ENCODE measurements at regions not wholly inside any gene's neighbourhood (a gene's known extent, or its start where the extent isn't known, plus 50 kb on each side); places are given as distances from the start of the nearest gene placed in this dataset.
"Not testable (repeated sequence)": the region's sequence is repeated elsewhere in the genome, so short reads cannot be mapped to it uniquely, and the experiment has no call there.

DNA sequence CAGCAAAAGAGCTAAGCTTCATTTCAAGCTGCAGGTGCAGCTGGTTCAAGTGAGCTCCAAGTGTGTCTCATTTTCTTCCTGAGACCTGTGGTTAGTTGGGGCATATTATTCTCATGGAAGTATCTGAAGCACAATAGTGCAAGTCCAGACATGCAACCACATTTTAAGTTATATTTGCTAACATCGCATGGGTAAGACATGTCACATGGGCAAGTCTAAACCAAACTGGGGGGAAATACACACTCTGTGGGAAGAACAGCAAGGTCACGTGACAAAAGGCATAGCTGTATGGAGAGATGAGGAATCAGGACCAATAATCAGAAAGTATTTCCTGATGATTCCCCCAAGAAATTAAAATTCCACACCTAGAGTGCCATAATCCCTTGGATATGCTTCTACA is 94.9 kb upstream of the NDP start:
- Histone ChIP-seq H3K4me2 (ENCODE audit: low read length) (no peak overlapping the region), H3K36me3 (ENCODE audit: insufficient read depth, low read length) (no peaks in the 10 kb centered on the region), H3K9me3 (replicated peaks; ENCODE audit: low read length) (no peaks in the 10 kb centered on the region), H3K27me3 (ENCODE audit: control insufficient read depth, insufficient read depth, low read length) (no peaks in the 10 kb centered on the region), H3K9ac (ENCODE audit: low read depth, low read length) (no peak overlapping the region), H3K4me3 (ENCODE audit: low read length) (no peak overlapping the region), H3K4me1 (ENCODE audit: control insufficient read depth, insufficient read depth, low read length) (peaks cover 12% of the 10 kb centered on the region)

DNA sequence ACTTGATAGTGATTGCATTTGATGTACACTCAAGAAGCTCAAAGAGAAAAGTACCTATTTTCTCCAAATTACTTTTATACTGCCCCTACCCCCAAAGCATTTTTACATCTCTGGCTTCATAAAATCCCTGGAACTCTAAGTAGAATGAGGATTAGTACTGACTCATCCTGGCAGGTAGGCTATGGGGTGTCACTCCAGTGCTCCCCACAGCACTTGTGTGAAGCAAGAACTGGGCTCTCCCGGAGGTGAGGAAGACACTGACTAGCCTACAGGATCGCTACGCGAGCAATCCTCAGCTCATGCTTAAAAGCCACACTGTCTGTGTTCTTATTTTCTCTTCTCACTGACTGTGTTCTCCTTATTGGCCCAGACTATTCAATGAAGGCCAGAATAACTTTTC is 90.4 kb upstream of the NDP start:
- Histone ChIP-seq H3K4me3 (ENCODE audit: low read length) (no peak overlapping the region), H3K9ac (ENCODE audit: low read depth, low read length) (no peak overlapping the region), H3K27me3 (ENCODE audit: control insufficient read depth, insufficient read depth, low read length) (no peaks in the 10 kb centered on the region), H3K9me3 (replicated peaks; ENCODE audit: low read length) (no peaks in the 10 kb centered on the region), H3K4me1 (ENCODE audit: control insufficient read depth, insufficient read depth, low read length) (no peaks in the 10 kb centered on the region), H3K36me3 (ENCODE audit: insufficient read depth, low read length) (no peaks in the 10 kb centered on the region), H3K4me2 (ENCODE audit: low read length) (no peak overlapping the region)

- Histone ChIP-seq H3K9ac (ENCODE audit: low read depth, low read length) (no peak overlapping the region), H3K27me3 (ENCODE audit: control insufficient read depth, insufficient read depth, low read length) (no peaks in the 10 kb centered on the region), H3K4me3 (ENCODE audit: low read length) (no peak overlapping the region), H3K9me3 (replicated peaks; ENCODE audit: low read length) (no peaks in the 10 kb centered on the region), H3K36me3 (ENCODE audit: insufficient read depth, low read length) (no peaks in the 10 kb centered on the region), H3K4me1 (ENCODE audit: control insufficient read depth, insufficient read depth, low read length) (no peaks in the 10 kb centered on the region), H3K4me2 (ENCODE audit: low read length) (no peak overlapping the region)
These were observed 89.7 kb upstream of the NDP start for GRCh38 chrX:44062840-44063239.

- H3K4me2 ChIP-seq (ENCODE audit: low read length) = no peak overlapping the region
- no peak overlapping the region for H3K9ac ChIP-seq (ENCODE audit: low read depth, low read length)
- H3K4me1 ChIP-seq (ENCODE audit: control insufficient read depth, insufficient read depth, low read length) = no peaks in the 10 kb centered on the region
- no peaks in the 10 kb centered on the region for H3K36me3 ChIP-seq (ENCODE audit: insufficient read depth, low read length)
- no peaks in the 10 kb centered on the region for H3K9me3 ChIP-seq (replicated peaks; ENCODE audit: low read length)
- no peak overlapping the region for H3K4me3 ChIP-seq (ENCODE audit: low read length)
- H3K27me3 ChIP-seq (ENCODE audit: control insufficient read depth, insufficient read depth, low read length) = no peaks in the 10 kb centered on the region
These were observed 88.9 kb upstream of the NDP start for GRCh38 chrX:44061968-44062614.

- H3K36me3 ChIP-seq (ENCODE audit: insufficient read depth, low read length) = no peaks in the 10 kb centered on the region
- peaks cover 5% of the 10 kb centered on the region for H3K27me3 ChIP-seq (ENCODE audit: control insufficient read depth, insufficient read depth, low read length)
- no peak overlapping the region for H3K9ac ChIP-seq (ENCODE audit: low read depth, low read length)
- H3K4me1 ChIP-seq (ENCODE audit: control insufficient read depth, insufficient read depth, low read length) = no peaks in the 10 kb centered on the region
- H3K9me3 ChIP-seq (replicated peaks; ENCODE audit: low read length) = no peaks in the 10 kb centered on the region
- no peak overlapping the region for H3K4me2 ChIP-seq (ENCODE audit: low read length)
- no peak overlapping the region for H3K4me3 ChIP-seq (ENCODE audit: low read length)
These were observed 87.0 kb upstream of the NDP start for GRCh38 chrX:44060221-44060620.

DNA sequence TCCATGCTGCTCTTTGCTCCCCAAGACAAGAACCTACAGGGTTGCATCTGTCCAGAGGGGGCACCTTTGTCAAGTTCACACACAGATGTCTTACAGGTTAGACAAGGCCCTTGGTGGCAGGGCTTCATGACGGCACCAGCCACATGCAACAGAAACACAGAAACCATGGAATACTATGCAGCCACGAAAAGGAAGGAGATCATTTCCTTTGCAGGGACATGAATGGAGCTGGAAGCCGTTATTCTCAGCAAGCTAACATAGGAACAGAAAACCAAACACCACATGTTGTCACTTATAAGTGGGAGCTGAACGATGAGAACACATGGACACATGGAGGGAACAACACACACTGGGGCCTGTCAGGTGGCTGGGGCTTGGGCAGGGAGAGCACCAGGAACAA is 85.1 kb upstream of the NDP start:
- H3K4me3 ChIP-seq (ENCODE audit: low read length) = no peak overlapping the region
- no peaks in the 10 kb centered on the region for H3K9me3 ChIP-seq (replicated peaks; ENCODE audit: low read length)
- H3K36me3 ChIP-seq (ENCODE audit: insufficient read depth, low read length) = no peaks in the 10 kb centered on the region
- H3K27me3 ChIP-seq (ENCODE audit: control insufficient read depth, insufficient read depth, low read length) = peaks cover 5% of the 10 kb centered on the region
- H3K4me2 ChIP-seq (ENCODE audit: low read length) = no peak overlapping the region
- H3K9ac ChIP-seq (ENCODE audit: low read depth, low read length) = no peak overlapping the region
- H3K4me1 ChIP-seq (ENCODE audit: control insufficient read depth, insufficient read depth, low read length) = no peaks in the 10 kb centered on the region

- Histone ChIP-seq H3K9ac (ENCODE audit: low read depth, low read length) (no peak overlapping the region), H3K27me3 (ENCODE audit: control insufficient read depth, insufficient read depth, low read length) (peaks cover 5% of the 10 kb centered on the region), H3K9me3 (replicated peaks; ENCODE audit: low read length) (no peaks in the 10 kb centered on the region), H3K36me3 (ENCODE audit: insufficient read depth, low read length) (no peaks in the 10 kb centered on the region), H3K4me2 (ENCODE audit: low read length) (no peak overlapping the region), H3K4me3 (ENCODE audit: low read length) (no peak overlapping the region), H3K4me1 (ENCODE audit: control insufficient read depth, insufficient read depth, low read length) (no peaks in the 10 kb centered on the region)
These were observed 82.4 kb upstream of the NDP start for GRCh38 chrX:44055638-44056037.

DNA sequence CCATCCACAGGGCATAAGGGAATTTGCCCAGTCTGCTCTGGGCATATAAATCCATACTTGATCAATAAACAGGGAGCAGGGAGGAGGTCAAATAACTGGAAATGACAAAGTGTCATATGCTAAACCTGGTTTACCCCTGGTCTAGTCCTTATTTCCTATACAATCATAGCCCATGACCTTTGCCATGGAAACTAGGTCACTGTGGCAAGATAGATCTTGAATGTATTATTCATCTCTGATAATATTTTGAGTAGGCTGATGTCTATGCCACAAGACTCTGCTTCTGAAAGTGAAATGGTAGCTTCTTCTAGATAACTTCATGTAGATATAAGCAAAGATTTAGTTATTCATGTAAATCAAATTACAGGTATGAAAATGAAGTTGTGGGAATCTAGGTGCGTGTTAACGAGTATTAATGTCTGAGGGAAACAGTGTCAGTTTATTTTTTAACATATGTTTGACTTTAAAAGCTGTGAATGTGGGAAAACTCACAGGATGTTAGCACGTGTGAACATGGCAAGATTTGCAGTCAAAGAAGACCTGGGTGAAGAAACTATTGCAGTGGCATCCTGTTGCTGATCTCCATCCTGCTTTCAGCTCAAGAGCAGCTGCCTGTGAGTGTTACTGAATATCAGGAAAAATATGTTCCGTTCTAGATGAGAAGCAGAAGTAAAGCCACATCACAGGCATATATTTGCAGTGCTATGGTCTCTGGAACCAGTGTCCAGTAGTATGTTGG is 81.8 kb upstream of the NDP start:
- Histone ChIP-seq H3K4me3 (ENCODE audit: low read length) (no peak overlapping the region), H3K36me3 (ENCODE audit: insufficient read depth, low read length) (no peaks in the 10 kb centered on the region), H3K9me3 (replicated peaks; ENCODE audit: low read length) (no peaks in the 10 kb centered on the region), H3K4me2 (ENCODE audit: low read length) (no peak overlapping the region), H3K9ac (ENCODE audit: low read depth, low read length) (no peak overlapping the region), H3K4me1 (ENCODE audit: control insufficient read depth, insufficient read depth, low read length) (no peaks in the 10 kb centered on the region), H3K27me3 (ENCODE audit: control insufficient read depth, insufficient read depth, low read length) (peaks cover 5% of the 10 kb centered on the region)

GRCh38 chrX:44045106-44045505 is 71.9 kb upstream of the NDP start:
- not testable (repeated sequence) for H3K4me3 ChIP-seq (ENCODE audit: low read length); H3K9ac ChIP-seq (ENCODE audit: low read depth, low read length); H3K9me3 ChIP-seq (replicated peaks; ENCODE audit: low read length); H3K36me3 ChIP-seq (ENCODE audit: insufficient read depth, low read length); H3K27me3 ChIP-seq (ENCODE audit: control insufficient read depth, insufficient read depth, low read length); H3K4me1 ChIP-seq (ENCODE audit: control insufficient read depth, insufficient read depth, low read length); H3K4me2 ChIP-seq (ENCODE audit: low read length)

DNA sequence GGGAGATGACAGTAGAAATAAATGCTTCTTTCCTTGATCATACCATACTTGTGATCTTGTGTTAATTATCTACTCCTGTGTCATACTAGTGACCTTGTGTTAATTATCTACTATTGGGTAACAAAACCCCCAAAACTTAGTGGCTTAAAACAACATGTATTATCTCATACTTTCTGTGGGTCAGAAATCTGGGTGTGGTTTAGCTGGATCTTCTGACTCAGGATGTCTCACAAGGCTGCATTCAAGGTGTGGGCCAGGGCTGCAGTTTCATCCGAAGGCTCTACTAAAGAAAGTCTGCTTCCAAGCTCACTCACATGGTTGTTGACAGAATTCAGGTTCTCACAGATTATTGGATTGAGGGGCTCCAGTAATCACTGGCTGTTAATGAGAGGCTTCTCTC is 70.3 kb upstream of the NDP start:
- H3K4me1 ChIP-seq (ENCODE audit: control insufficient read depth, insufficient read depth, low read length) = no peaks in the 10 kb centered on the region
- H3K36me3 ChIP-seq (ENCODE audit: insufficient read depth, low read length) = no peaks in the 10 kb centered on the region
- H3K4me3 ChIP-seq (ENCODE audit: low read length) = no peak overlapping the region
- H3K27me3 ChIP-seq (ENCODE audit: control insufficient read depth, insufficient read depth, low read length) = peaks cover 4% of the 10 kb centered on the region
- no peak overlapping the region for H3K4me2 ChIP-seq (ENCODE audit: low read length)
- peaks cover 3% of the 10 kb centered on the region for H3K9me3 ChIP-seq (replicated peaks; ENCODE audit: low read length)
- H3K9ac ChIP-seq (ENCODE audit: low read depth, low read length) = no peak overlapping the region

DNA sequence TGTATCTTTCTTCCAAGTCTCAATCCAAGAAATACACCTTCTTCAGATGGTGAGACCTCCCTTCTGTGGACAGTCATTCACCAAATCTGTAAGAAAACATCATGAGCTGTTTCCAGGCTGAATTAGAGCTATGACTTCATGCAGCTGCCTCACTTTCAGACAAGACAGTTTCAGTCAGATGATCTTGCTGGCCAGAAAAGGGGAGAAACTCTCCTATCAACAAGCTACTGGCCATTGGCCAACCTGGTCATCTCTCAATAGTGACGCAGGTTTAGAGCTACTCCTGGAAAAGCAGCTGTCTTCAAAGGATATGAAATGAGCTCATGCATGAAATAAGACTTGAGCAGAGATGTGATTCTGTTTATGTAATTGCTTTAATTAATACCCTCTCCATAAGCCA is 69.6 kb upstream of the NDP start:
- Histone ChIP-seq H3K4me3 (ENCODE audit: low read length) (no peak overlapping the region), H3K4me2 (ENCODE audit: low read length) (no peak overlapping the region), H3K4me1 (ENCODE audit: control insufficient read depth, insufficient read depth, low read length) (no peaks in the 10 kb centered on the region), H3K36me3 (ENCODE audit: insufficient read depth, low read length) (no peaks in the 10 kb centered on the region), H3K9me3 (replicated peaks; ENCODE audit: low read length) (peaks cover 3% of the 10 kb centered on the region), H3K9ac (ENCODE audit: low read depth, low read length) (no peak overlapping the region), H3K27me3 (ENCODE audit: control insufficient read depth, insufficient read depth, low read length) (peaks cover 4% of the 10 kb centered on the region)

DNA sequence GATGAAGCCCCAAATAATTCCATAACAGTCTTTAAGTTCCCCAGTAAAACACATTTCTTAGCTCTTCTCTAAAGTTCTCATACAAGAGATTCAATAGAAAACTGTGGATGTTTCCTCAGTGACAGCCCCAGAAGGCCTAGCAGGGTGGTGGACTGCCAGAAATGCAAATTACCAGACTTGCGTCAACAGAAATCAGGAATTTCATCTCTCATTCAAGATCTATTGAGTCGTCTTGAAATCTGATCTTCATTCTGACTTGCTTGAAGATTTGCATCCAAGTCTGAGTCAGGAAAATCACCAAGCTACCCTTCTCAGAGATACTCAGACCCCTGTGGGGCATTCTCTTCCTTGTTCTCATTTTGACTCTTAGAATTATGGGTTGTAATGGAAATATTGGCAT is 68.9 kb upstream of the NDP start:
- Histone ChIP-seq H3K9ac (ENCODE audit: low read depth, low read length) (no peak overlapping the region), H3K4me1 (ENCODE audit: control insufficient read depth, insufficient read depth, low read length) (no peaks in the 10 kb centered on the region), H3K4me3 (ENCODE audit: low read length) (no peak overlapping the region), H3K36me3 (ENCODE audit: insufficient read depth, low read length) (no peaks in the 10 kb centered on the region), H3K4me2 (ENCODE audit: low read length) (no peak overlapping the region), H3K27me3 (ENCODE audit: control insufficient read depth, insufficient read depth, low read length) (peaks cover 4% of the 10 kb centered on the region), H3K9me3 (replicated peaks; ENCODE audit: low read length) (peaks cover 3% of the 10 kb centered on the region)
